ENCODE measurements at regions not wholly inside any gene's neighbourhood (a gene's known extent, or its start where the extent isn't known, plus 50 kb on each side); places are given as distances from the start of the nearest gene placed in this dataset.
A peak's percentile ranks its signal among the peaks of the same experiment; 100 is the strongest.

- Histone ChIP-seq H3K4me3 (ENCODE audit: low read length) (no peak overlapping the region), H3K27me3 (ENCODE audit: control insufficient read depth, low read length) (peaks cover 49% of the 10 kb centered on the region), H3K79me2 (ENCODE audit: control insufficient read depth, low read length) (no peaks in the 10 kb centered on the region), H3K9me3 (ENCODE audit: control insufficient read depth, insufficient read depth, low read length) (peaks cover 3% of the 10 kb centered on the region), H4K20me1 (ENCODE audit: control insufficient read depth, insufficient read depth, low read depth, low read length) (no peaks in the 10 kb centered on the region), H3K27ac (ENCODE audit: low read depth, low read length) (no peak overlapping the region), H3K4me1 (ENCODE audit: control insufficient read depth, low read length) (peaks cover 20% of the 10 kb centered on the region), H3K36me3 (ENCODE audit: control insufficient read depth, low read length) (no peaks in the 10 kb centered on the region), H3K4me2 (ENCODE audit: low read length) (no peak overlapping the region), H3K9me2 (replicated peaks; ENCODE audit: control insufficient read depth, low read length) (no peaks in the 10 kb centered on the region), H3F3A (ENCODE audit: control insufficient read depth, insufficient read depth) (0 out of 2 replicates have a peak, but pooled peaks cover 4% of the 10 kb centered on the region)
- TF ChIP-seq, protein P1, sequence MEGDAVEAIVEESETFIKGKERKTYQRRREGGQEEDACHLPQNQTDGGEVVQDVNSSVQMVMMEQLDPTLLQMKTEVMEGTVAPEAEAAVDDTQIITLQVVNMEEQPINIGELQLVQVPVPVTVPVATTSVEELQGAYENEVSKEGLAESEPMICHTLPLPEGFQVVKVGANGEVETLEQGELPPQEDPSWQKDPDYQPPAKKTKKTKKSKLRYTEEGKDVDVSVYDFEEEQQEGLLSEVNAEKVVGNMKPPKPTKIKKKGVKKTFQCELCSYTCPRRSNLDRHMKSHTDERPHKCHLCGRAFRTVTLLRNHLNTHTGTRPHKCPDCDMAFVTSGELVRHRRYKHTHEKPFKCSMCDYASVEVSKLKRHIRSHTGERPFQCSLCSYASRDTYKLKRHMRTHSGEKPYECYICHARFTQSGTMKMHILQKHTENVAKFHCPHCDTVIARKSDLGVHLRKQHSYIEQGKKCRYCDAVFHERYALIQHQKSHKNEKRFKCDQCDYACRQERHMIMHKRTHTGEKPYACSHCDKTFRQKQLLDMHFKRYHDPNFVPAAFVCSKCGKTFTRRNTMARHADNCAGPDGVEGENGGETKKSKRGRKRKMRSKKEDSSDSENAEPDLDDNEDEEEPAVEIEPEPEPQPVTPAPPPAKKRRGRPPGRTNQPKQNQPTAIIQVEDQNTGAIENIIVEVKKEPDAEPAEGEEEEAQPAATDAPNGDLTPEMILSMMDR (IDR thresholded peaks at IDR 0.05; ENCODE audit: low read depth, low read length, poor library complexity, severe bottlenecking), result peak; percentile 87
- TF ChIP-seq EZH2phosphoT487 (IDR thresholded peaks at IDR 0.05; ENCODE audit: borderline replicate concordance, low read length), result no peak
Observed at GRCh38 chr13:31044364-31045285, 112.2 kb downstream of the TEX26 start.

- no peaks in the 10 kb centered on the region for H3K9me2 ChIP-seq (replicated peaks; ENCODE audit: control insufficient read depth, low read length)
- no peak overlapping the region for H3K27ac ChIP-seq (ENCODE audit: low read depth, low read length)
- peaks cover 47% of the 10 kb centered on the region for H3K27me3 ChIP-seq (ENCODE audit: control insufficient read depth, low read length)
- TF ChIP-seq, protein P1 (IDR thresholded peaks at IDR 0.05; ENCODE audit: low read depth, low read length, poor library complexity, severe bottlenecking), result no peak
- no peak for TF ChIP-seq EZH2phosphoT487 (IDR thresholded peaks at IDR 0.05; ENCODE audit: borderline replicate concordance, low read length)
- H3K79me2 ChIP-seq (ENCODE audit: control insufficient read depth, low read length), result no peaks in the 10 kb centered on the region
- peaks cover 27% of the 10 kb centered on the region for H3K4me1 ChIP-seq (ENCODE audit: control insufficient read depth, low read length)
- H4K20me1 ChIP-seq (ENCODE audit: control insufficient read depth, insufficient read depth, low read depth, low read length), result no peaks in the 10 kb centered on the region
- H3K9me3 ChIP-seq (ENCODE audit: control insufficient read depth, insufficient read depth, low read length), result peaks cover 3% of the 10 kb centered on the region
- H3K36me3 ChIP-seq (ENCODE audit: control insufficient read depth, low read length), result no peaks in the 10 kb centered on the region
- no peak overlapping the region for H3K4me2 ChIP-seq (ENCODE audit: low read length)
- H3F3A ChIP-seq (ENCODE audit: control insufficient read depth, insufficient read depth), result 0 out of 2 replicates have a peak, but pooled peaks cover 4% of the 10 kb centered on the region
- H3K4me3 ChIP-seq (ENCODE audit: low read length), result no peak overlapping the region
Observed at GRCh38 chr13:31043957-31044356, 111.5 kb downstream of the TEX26 start.

GRCh38 chr13:31042481-31043165, 110.2 kb downstream of the TEX26 start:
- no peaks in the 10 kb centered on the region for H3K36me3 ChIP-seq (ENCODE audit: control insufficient read depth, low read length)
- H3K4me1 ChIP-seq (ENCODE audit: control insufficient read depth, low read length), result peaks cover 39% of the 10 kb centered on the region
- H4K20me1 ChIP-seq (ENCODE audit: control insufficient read depth, insufficient read depth, low read depth, low read length), result no peaks in the 10 kb centered on the region
- no peaks in the 10 kb centered on the region for H3K9me2 ChIP-seq (replicated peaks; ENCODE audit: control insufficient read depth, low read length)
- TF ChIP-seq, protein P1 (IDR thresholded peaks at IDR 0.05; ENCODE audit: low read depth, low read length, poor library complexity, severe bottlenecking), result no peak
- no peak for TF ChIP-seq EZH2phosphoT487 (IDR thresholded peaks at IDR 0.05; ENCODE audit: borderline replicate concordance, low read length)
- H3K27me3 ChIP-seq (ENCODE audit: control insufficient read depth, low read length), result peaks cover 47% of the 10 kb centered on the region
- no peak overlapping the region for H3K4me2 ChIP-seq (ENCODE audit: low read length)
- H3K4me3 ChIP-seq (ENCODE audit: low read length), result no peak overlapping the region
- H3K27ac ChIP-seq (ENCODE audit: low read depth, low read length), result no peak overlapping the region
- H3K79me2 ChIP-seq (ENCODE audit: control insufficient read depth, low read length), result no peaks in the 10 kb centered on the region
- H3K9me3 ChIP-seq (ENCODE audit: control insufficient read depth, insufficient read depth, low read length), result peaks cover 3% of the 10 kb centered on the region
- H3F3A ChIP-seq (ENCODE audit: control insufficient read depth, insufficient read depth), result 0 out of 2 replicates have a peak, but pooled peaks cover 4% of the 10 kb centered on the region

Data from DOHH2 (cell line).